GM12873 (cell line): ENCODE measurements at regions not wholly inside any gene's neighbourhood (a gene's known extent, or its start where the extent isn't known, plus 50 kb on each side); places are given as distances from the start of the nearest gene placed in this dataset.

Experiments
- TF ChIP-seq, protein P1 (sequence below): IDR thresholded peaks from 2 replicates; pipeline ENCODE4 v1.5.1; 2012; ENCODE audit warnings: low read depth, mild to moderate bottlenecking, moderate library complexity, low read length, control low read depth; ENCODE audit not compliant: insufficient read depth; ENCODE audit errors: missing control alignments

DNA sequence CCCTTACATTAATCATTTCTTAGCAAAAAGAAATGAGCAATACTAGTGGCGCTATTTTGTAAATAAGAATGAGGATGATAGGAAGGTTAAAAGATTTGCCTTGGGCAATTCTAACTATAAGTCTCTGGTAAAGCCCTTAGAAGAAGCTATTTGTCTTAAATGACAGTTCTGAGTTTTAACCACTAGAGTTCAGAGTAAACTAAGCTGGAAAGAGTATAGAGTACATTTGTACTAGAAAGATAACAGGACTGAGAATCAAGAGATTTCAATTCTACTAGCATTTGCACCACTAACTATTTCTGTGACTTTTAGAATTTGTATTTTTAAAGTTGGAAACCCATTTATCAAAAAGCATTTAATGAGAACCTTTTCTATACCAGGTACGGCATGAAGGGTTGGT, 750.3 kb downstream of the OLFM4 start:
- TF ChIP-seq, protein P1, sequence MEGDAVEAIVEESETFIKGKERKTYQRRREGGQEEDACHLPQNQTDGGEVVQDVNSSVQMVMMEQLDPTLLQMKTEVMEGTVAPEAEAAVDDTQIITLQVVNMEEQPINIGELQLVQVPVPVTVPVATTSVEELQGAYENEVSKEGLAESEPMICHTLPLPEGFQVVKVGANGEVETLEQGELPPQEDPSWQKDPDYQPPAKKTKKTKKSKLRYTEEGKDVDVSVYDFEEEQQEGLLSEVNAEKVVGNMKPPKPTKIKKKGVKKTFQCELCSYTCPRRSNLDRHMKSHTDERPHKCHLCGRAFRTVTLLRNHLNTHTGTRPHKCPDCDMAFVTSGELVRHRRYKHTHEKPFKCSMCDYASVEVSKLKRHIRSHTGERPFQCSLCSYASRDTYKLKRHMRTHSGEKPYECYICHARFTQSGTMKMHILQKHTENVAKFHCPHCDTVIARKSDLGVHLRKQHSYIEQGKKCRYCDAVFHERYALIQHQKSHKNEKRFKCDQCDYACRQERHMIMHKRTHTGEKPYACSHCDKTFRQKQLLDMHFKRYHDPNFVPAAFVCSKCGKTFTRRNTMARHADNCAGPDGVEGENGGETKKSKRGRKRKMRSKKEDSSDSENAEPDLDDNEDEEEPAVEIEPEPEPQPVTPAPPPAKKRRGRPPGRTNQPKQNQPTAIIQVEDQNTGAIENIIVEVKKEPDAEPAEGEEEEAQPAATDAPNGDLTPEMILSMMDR, result no peak

DNA sequence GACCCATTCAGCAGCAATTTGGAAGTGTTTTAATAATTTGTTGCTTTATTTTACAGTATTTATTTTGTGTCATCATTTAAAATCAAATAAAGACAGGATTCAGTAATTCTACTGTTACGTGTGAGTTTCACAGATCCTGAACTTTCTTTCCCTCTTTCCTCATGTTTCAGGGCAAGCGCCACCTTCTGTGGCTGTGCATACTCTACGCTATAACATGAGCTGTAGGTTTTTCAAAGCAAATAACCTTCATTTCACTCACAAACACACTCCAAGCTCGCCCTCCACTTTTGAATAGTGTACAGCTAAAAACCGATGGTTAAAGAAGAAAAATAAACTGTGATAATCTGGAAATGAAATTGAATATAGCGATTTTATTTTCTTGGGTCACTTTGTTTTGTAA, 753.3 kb downstream of the OLFM4 start:
- TF ChIP-seq, protein P1, result no peak

DNA sequence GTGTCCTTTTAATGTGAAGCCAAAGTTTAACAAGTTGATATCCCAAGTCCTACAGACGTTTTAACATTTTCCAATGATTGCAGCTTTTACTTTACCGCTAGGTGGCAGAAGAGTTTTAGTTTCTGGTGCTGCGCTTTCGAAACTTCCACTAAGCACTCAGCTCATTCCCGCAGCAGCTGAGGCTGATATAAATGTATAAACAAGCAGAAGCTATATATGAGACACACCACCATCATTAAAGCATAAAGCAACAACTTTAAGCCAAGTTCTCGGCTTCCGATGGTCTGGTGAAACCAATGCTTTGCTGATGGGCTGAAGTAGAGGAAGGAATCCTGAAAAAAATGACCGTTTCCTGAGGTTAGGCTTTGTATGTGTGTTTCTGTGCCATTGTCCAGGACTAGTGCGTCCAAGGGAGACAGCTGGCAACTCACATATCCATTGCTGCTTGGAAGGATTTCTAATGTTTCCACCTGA, 753.9 kb downstream of the OLFM4 start:
- TF ChIP-seq, protein P1, result peak; percentile 79

DNA sequence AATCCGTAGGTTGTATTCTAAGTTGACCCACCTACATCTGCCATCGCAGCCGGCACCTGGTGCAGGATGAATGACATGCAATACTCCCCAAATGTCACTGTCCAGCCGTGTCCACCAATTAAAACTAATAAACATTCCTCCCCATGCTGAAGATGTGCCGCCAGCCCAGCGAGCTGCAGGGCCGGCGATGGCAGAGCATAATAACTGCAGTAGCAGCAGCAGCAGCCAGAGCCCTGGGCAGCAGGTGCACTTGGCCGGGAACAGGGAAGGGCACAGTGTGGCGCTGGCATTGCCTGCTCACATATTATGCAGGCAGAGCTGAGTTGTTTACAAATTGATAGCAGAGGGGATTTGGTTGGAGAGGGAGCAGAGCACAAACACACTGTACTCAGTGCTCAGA, 754.9 kb downstream of the OLFM4 start:
- TF ChIP-seq, protein P1, result no peak

DNA sequence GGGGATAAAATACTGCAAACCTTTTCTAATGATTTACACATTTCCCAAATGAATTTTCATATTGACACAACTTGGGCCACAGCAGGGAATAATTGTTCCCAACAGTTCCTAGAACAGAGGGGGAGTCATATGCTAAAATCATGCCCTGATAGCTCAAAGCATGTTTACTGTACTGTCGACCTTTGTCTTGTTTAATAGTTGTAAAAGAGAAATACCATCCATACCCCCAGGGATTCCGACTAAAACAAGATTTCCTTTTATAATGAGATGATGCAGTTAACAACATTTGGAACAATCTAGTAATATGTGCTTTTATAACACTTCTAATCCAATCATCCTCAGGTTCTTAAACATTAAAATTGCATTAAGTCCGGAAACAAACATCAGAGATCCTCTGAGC, 759.7 kb downstream of the OLFM4 start:
- TF ChIP-seq, protein P1, result no peak

DNA sequence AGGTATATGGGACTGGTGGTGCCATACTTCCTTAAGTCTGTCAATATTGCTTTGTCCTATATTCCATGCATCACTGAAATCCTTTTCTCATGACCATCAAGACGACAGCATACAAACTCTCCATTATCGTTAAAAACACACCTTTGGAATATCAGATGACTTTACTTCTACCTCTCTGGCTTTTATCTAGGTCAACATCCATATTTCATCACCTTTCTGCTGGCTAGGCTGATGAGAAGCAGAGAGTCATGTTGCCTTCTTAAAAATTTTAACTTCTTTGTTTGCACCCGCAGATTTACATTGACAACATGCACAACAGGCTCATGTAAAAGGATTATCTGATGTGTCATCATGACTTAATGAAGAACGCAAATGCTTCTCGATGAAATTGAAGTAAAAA, 771.4 kb downstream of the OLFM4 start:
- TF ChIP-seq, protein P1, result no peak

DNA sequence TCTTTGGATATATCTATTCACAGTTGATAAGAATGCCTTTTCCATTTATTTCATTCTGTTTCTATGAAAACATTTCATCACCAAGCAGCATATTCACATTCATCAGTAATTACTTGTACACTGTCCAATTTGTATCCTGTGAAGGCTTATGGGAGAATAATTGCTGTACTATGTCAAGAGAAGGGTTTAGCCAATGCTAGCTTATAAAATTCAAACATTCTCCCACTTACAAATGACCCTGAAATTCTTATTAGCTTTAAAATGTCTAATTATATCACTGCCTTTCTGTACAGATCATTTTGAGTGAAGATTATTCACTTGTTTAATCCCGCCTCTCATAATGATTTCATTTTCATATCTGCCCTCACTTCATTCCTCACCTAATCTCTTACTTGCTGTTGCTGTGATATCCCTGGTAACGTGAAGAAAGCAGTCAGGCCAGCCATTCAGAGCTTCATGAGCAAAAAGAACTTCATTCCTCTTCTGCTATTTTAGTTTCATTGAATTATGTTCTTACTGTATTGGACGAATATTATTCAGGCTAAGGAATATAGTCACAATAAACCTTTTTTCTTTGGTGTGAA, 778.7 kb downstream of the OLFM4 start:
- TF ChIP-seq, protein P1, result no peak

DNA sequence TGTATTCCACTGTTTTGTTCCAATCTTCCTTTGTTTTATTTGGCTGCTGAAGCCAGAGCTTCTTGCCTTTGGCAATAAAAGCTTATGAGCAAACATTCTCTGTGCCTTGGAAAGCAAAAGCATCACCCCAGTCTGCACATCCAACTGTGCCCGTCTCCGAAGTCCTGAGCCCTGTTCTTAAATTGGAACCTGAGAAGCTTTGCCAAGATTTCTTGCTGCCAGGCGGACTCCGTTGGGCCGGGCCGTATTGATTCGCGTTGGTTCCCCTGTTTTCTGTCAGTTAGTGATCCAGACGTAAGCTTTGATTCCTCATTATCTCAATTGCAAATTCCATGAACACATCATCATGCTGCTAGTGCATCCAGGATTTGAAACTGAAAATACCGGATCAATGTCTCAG, 793.0 kb downstream of the OLFM4 start:
- TF ChIP-seq, protein P1, result no peak
